Sigmoid colon (tissue), 4 donors: ENCODE measurements at regions not wholly inside any gene's neighbourhood (a gene's known extent, or its start where the extent isn't known, plus 50 kb on each side); places are given as distances from the start of the nearest gene placed in this dataset.

Experiments
- CTCF ChIP-seq, 4 experiments: fragments of 450-650 bp in 3 of 4; fragments of 200-600 bp in 1 of 4; IDR thresholded peaks; one replicate each; pipeline ENCODE4 v1.5.1; 2016 to 2019; ENCODE audit warnings: antibody characterized with exemption in 4 of 4, mild to moderate bottlenecking in 3 of 4, moderate library complexity in 2 of 4
- EP300 ChIP-seq, 4 donors: sonication (generic); formaldehyde crosslinking; IDR thresholded peaks; one replicate each; pipeline ENCODE4 v1.6.1; 2017; ENCODE audit warnings: antibody characterized with exemption in 4 of 4
- POLR2A ChIP-seq, 2 donors: fragments of 450-650 bp; IDR thresholded peaks; one replicate each; pipeline ENCODE4 v1.6.1; 2016; ENCODE audit warnings: antibody characterized with exemption in 2 of 2, mild to moderate bottlenecking in 2 of 2, moderate library complexity in 2 of 2
- POLR2AphosphoS5 ChIP-seq, 4 donors: sonication (generic); formaldehyde crosslinking; IDR thresholded peaks; one replicate each; pipeline ENCODE4 v1.6.1; 2017; ENCODE audit warnings: antibody characterized with exemption in 4 of 4

DNA sequence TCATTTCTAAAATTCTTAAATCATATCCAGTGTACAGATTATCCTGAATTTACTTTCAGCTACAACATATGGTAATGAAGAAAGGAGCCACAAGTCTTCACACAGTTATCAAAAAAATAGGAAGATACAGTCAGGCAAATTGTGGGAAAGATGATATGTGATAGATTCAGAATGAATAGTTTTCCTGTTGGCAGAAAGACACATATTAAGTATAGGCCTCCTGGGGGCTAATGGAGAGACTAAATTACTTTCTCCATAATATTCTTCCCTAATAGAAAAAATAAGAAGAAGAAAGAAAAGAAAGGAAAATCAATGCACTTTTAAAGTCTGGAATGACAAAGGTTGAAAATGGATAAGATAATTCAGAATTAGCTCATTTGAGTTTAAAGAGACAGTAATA, 2073.5 kb downstream of the LRRC4C start:
- TF ChIP-seq POLR2A (IDR thresholded peaks at IDR 0.05) (no peak), POLR2AphosphoS5 (IDR thresholded peaks at IDR 0.05) (no peak), CTCF (IDR thresholded peaks at IDR 0.05) (no peak), EP300 (IDR thresholded peaks at IDR 0.05) (no peak)
